ENCODE measurements at regions not wholly inside any gene's neighbourhood (a gene's known extent, or its start where the extent isn't known, plus 50 kb on each side); places are given as distances from the start of the nearest gene placed in this dataset.
"Not testable (repeated sequence)": the region's sequence is repeated elsewhere in the genome, so short reads cannot be mapped to it uniquely, and the experiment has no call there.

GRCh38 chr6:131424475-131424874 lies 148.6 kb upstream of the ARG1 start:
- DNase-seq (ENCODE audit: low read depth, low spot score): no peak
- Histone ChIP-seq H3K27me3 (ENCODE audit: control insufficient read depth, insufficient read depth, low read length) (no peaks in the 10 kb centered on the region), H3K4me3 (ENCODE audit: low read length) (no peak overlapping the region), H3K9me3 (ENCODE audit: control insufficient read depth, insufficient read depth, low read length) (no peaks in the 10 kb centered on the region), H3K4me1 (ENCODE audit: control insufficient read depth, insufficient read depth, low read length) (no peaks in the 10 kb centered on the region), H3K27ac (ENCODE audit: low read length) (no peak overlapping the region), H3K36me3 (ENCODE audit: control insufficient read depth, insufficient read depth, low read length) (no peaks in the 10 kb centered on the region)
- no CpG with 5 or more reads among the region's 4 CpGs for WGBS (ENCODE audit: insufficient coverage, insufficient read length)

- no peak for DNase-seq (ENCODE audit: low read depth, low spot score)
- no CpG with 5 or more reads among the region's 5 CpGs for WGBS (ENCODE audit: insufficient coverage, insufficient read length)
- no peak overlapping the region for H3K4me3 ChIP-seq (ENCODE audit: low read length)
- H3K27ac ChIP-seq (ENCODE audit: low read length): no peak overlapping the region
- H3K36me3 ChIP-seq (ENCODE audit: control insufficient read depth, insufficient read depth, low read length): no peaks in the 10 kb centered on the region
- H3K27me3 ChIP-seq (ENCODE audit: control insufficient read depth, insufficient read depth, low read length): no peaks in the 10 kb centered on the region
- no peaks in the 10 kb centered on the region for H3K9me3 ChIP-seq (ENCODE audit: control insufficient read depth, insufficient read depth, low read length)
- H3K4me1 ChIP-seq (ENCODE audit: control insufficient read depth, insufficient read depth, low read length): no peaks in the 10 kb centered on the region
These were observed 145.5 kb upstream of the ARG1 start for GRCh38 chr6:131427434-131428058.

- no peak overlapping the region for H3K27ac ChIP-seq (ENCODE audit: low read length)
- DNase-seq (ENCODE audit: low read depth, low spot score): no peak
- H3K36me3 ChIP-seq (ENCODE audit: control insufficient read depth, insufficient read depth, low read length): no peaks in the 10 kb centered on the region; the same call in 1 of the 2 replicates
- H3K27me3 ChIP-seq (ENCODE audit: control insufficient read depth, insufficient read depth, low read length): no peaks in the 10 kb centered on the region
- no CpG with 5 or more reads among the region's 4 CpGs for WGBS (ENCODE audit: insufficient coverage, insufficient read length)
- H3K4me1 ChIP-seq (ENCODE audit: control insufficient read depth, insufficient read depth, low read length): no peaks in the 10 kb centered on the region
- H3K9me3 ChIP-seq (ENCODE audit: control insufficient read depth, insufficient read depth, low read length): no peaks in the 10 kb centered on the region
- H3K4me3 ChIP-seq (ENCODE audit: low read length): no peak overlapping the region
These were observed 142.5 kb upstream of the ARG1 start for GRCh38 chr6:131430531-131430930.

- no CpG with 5 or more reads among the region's 2 CpGs for WGBS (ENCODE audit: insufficient coverage, insufficient read length)
- Histone ChIP-seq H3K36me3 (ENCODE audit: control insufficient read depth, insufficient read depth, low read length) (no peaks in the 10 kb centered on the region; the same call in 1 of the 2 replicates), H3K9me3 (ENCODE audit: control insufficient read depth, insufficient read depth, low read length) (no peaks in the 10 kb centered on the region), H3K4me1 (ENCODE audit: control insufficient read depth, insufficient read depth, low read length) (no peaks in the 10 kb centered on the region), H3K27me3 (ENCODE audit: control insufficient read depth, insufficient read depth, low read length) (no peaks in the 10 kb centered on the region), H3K27ac (ENCODE audit: low read length) (no peak overlapping the region), H3K4me3 (ENCODE audit: low read length) (no peak overlapping the region)
- DNase-seq (ENCODE audit: low read depth, low spot score): no peak
These were observed 141.3 kb upstream of the ARG1 start for GRCh38 chr6:131431718-131432117.

GRCh38 chr6:131433927-131434326 lies 139.1 kb upstream of the ARG1 start:
- Histone ChIP-seq H3K27me3 (ENCODE audit: control insufficient read depth, insufficient read depth, low read length) (no peaks in the 10 kb centered on the region), H3K36me3 (ENCODE audit: control insufficient read depth, insufficient read depth, low read length) (no peaks in the 10 kb centered on the region; the same call in 1 of the 2 replicates), H3K4me3 (ENCODE audit: low read length) (no peak overlapping the region), H3K9me3 (ENCODE audit: control insufficient read depth, insufficient read depth, low read length) (no peaks in the 10 kb centered on the region), H3K27ac (ENCODE audit: low read length) (no peak overlapping the region), H3K4me1 (ENCODE audit: control insufficient read depth, insufficient read depth, low read length) (no peaks in the 10 kb centered on the region)
- no peak for DNase-seq (ENCODE audit: low read depth, low spot score)
- no CpG with 5 or more reads among the region's 1 CpG for WGBS (ENCODE audit: insufficient coverage, insufficient read length)

GRCh38 chr6:131436358-131436757 lies 136.7 kb upstream of the ARG1 start:
- H3K36me3 ChIP-seq (ENCODE audit: control insufficient read depth, insufficient read depth, low read length): no peaks in the 10 kb centered on the region; the same call in 1 of the 2 replicates
- no peaks in the 10 kb centered on the region for H3K27me3 ChIP-seq (ENCODE audit: control insufficient read depth, insufficient read depth, low read length)
- DNase-seq (ENCODE audit: low read depth, low spot score): no peak
- no CpG with 5 or more reads among the region's 1 CpG for WGBS (ENCODE audit: insufficient coverage, insufficient read length)
- H3K4me3 ChIP-seq (ENCODE audit: low read length): no peak overlapping the region
- H3K27ac ChIP-seq (ENCODE audit: low read length): no peak overlapping the region
- no peaks in the 10 kb centered on the region for H3K9me3 ChIP-seq (ENCODE audit: control insufficient read depth, insufficient read depth, low read length)
- H3K4me1 ChIP-seq (ENCODE audit: control insufficient read depth, insufficient read depth, low read length): no peaks in the 10 kb centered on the region

GRCh38 chr6:131443014-131443413 lies 130.0 kb upstream of the ARG1 start:
- Histone ChIP-seq H3K4me3 (ENCODE audit: low read length) (no peak overlapping the region), H3K9me3 (ENCODE audit: control insufficient read depth, insufficient read depth, low read length) (no peaks in the 10 kb centered on the region), H3K36me3 (ENCODE audit: control insufficient read depth, insufficient read depth, low read length) (no peaks in the 10 kb centered on the region), H3K4me1 (ENCODE audit: control insufficient read depth, insufficient read depth, low read length) (no peaks in the 10 kb centered on the region), H3K27ac (ENCODE audit: low read length) (no peak overlapping the region), H3K27me3 (ENCODE audit: control insufficient read depth, insufficient read depth, low read length) (no peaks in the 10 kb centered on the region)
- no CpG with 5 or more reads among the region's 3 CpGs for WGBS (ENCODE audit: insufficient coverage, insufficient read length)
- DNase-seq (ENCODE audit: low read depth, low spot score): no peak

GRCh38 chr6:131443514-131443913 lies 129.5 kb upstream of the ARG1 start:
- no peak overlapping the region for H3K27ac ChIP-seq (ENCODE audit: low read length)
- no CpG with 5 or more reads among the region's 3 CpGs for WGBS (ENCODE audit: insufficient coverage, insufficient read length)
- H3K4me1 ChIP-seq (ENCODE audit: control insufficient read depth, insufficient read depth, low read length): no peaks in the 10 kb centered on the region
- no peak for DNase-seq (ENCODE audit: low read depth, low spot score)
- H3K4me3 ChIP-seq (ENCODE audit: low read length): no peak overlapping the region
- H3K27me3 ChIP-seq (ENCODE audit: control insufficient read depth, insufficient read depth, low read length): no peaks in the 10 kb centered on the region
- no peaks in the 10 kb centered on the region for H3K9me3 ChIP-seq (ENCODE audit: control insufficient read depth, insufficient read depth, low read length)
- H3K36me3 ChIP-seq (ENCODE audit: control insufficient read depth, insufficient read depth, low read length): no peaks in the 10 kb centered on the region

GRCh38 chr6:131445356-131445755 lies 127.7 kb upstream of the ARG1 start:
- not testable (repeated sequence) for H3K36me3 ChIP-seq (ENCODE audit: control insufficient read depth, insufficient read depth, low read length); H3K27ac ChIP-seq (ENCODE audit: low read length); H3K27me3 ChIP-seq (ENCODE audit: control insufficient read depth, insufficient read depth, low read length); H3K4me1 ChIP-seq (ENCODE audit: control insufficient read depth, insufficient read depth, low read length); H3K9me3 ChIP-seq (ENCODE audit: control insufficient read depth, insufficient read depth, low read length); DNase-seq (ENCODE audit: low read depth, low spot score); H3K4me3 ChIP-seq (ENCODE audit: low read length)

GRCh38 chr6:131450861-131451260 lies 122.2 kb upstream of the ARG1 start:
- no peaks in the 10 kb centered on the region for H3K36me3 ChIP-seq (ENCODE audit: control insufficient read depth, insufficient read depth, low read length)
- WGBS (ENCODE audit: insufficient coverage, insufficient read length): no CpG with 5 or more reads among the region's 4 CpGs
- no peak for DNase-seq (ENCODE audit: low read depth, low spot score)

More at GRCh38 chr6:131450861-131451260, 122.2 kb upstream of the ARG1 start:
- Histone ChIP-seq H3K27me3 (ENCODE audit: control insufficient read depth, insufficient read depth, low read length) (no peaks in the 10 kb centered on the region), H3K9me3 (ENCODE audit: control insufficient read depth, insufficient read depth, low read length) (no peaks in the 10 kb centered on the region; the same call in 1 of the 2 replicates), H3K27ac (ENCODE audit: low read length) (no peak overlapping the region), H3K4me3 (ENCODE audit: low read length) (no peak overlapping the region), H3K4me1 (ENCODE audit: control insufficient read depth, insufficient read depth, low read length) (no peaks in the 10 kb centered on the region)

Measured in iPS DF 6.9 (cell line).